H1 (cell line): ENCODE measurements at regions not wholly inside any gene's neighbourhood (a gene's known extent, or its start where the extent isn't known, plus 50 kb on each side); places are given as distances from the start of the nearest gene placed in this dataset.

Experiments
- CTCF ChIA-PET: fragments of 300-600 bp; sonication (Branson Sonifier 250); formaldehyde crosslinking; loops from one replicate; lab custom pipeline; 2021; ENCODE audit not compliant: partially characterized antibody; lab: Charles Lee
- POLR2A ChIA-PET: fragments of 300-600 bp; sonication (Branson Sonifier 250); formaldehyde crosslinking; loops from one replicate; lab custom pipeline; 2021; ENCODE audit warnings: inconsistent platforms; ENCODE audit not compliant: partially characterized antibody; lab: Charles Lee
- DNase-seq, 2 experiments: peaks; one replicate each; pipeline versions ENCODE4 v3.0.0 to v3.0.0-alpha.2; 2010 to 2022; ENCODE audit warnings: low spot score in 2 of 2, low read depth in 1 of 2, mixed read lengths in 1 of 2
- FAIRE-seq: peaks from 2 replicates; lab custom pipeline; 2011; peaks lifted over from hg19 to GRCh38; lab: Jason Lieb, UNC
- H2AFZ ChIP-seq: 2 replicates; pipeline ENCODE4 v1.8.1; 2012; ENCODE audit warnings: low read length, inconsistent platforms
- H2AK5ac ChIP-seq: 2 replicates; pipeline ENCODE4 v1.6.1; 2013; ENCODE audit warnings: low read depth, low read length
- H2BK120ac ChIP-seq: replicated peaks from 2 replicates; pipeline ENCODE3; 2013; ENCODE audit warnings: low read depth, low read length, inconsistent platforms
- H2BK12ac ChIP-seq: 2 replicates; pipeline ENCODE4 v1.6.1; 2013; ENCODE audit warnings: low read depth, low read length
- H2BK15ac ChIP-seq: 2 replicates; pipeline ENCODE4 v1.6.1; 2013; ENCODE audit warnings: low read length
- H2BK20ac ChIP-seq: 2 replicates; pipeline ENCODE4 v1.6.1; 2013; ENCODE audit warnings: low read length
- H2BK5ac ChIP-seq: 2 replicates; pipeline ENCODE4 v1.6.1; 2013; ENCODE audit warnings: low read depth, low read length
- H3K14ac ChIP-seq: 2 replicates; pipeline ENCODE4 v1.6.1; 2013; ENCODE audit warnings: inconsistent platforms; ENCODE audit not compliant: insufficient read length
- H3K18ac ChIP-seq: 2 replicates; pipeline ENCODE4 v1.6.1; 2013; ENCODE audit warnings: low read length; ENCODE audit errors: extremely low read depth
- H3K23ac ChIP-seq: 2 replicates; pipeline ENCODE4 v1.6.1; 2013; ENCODE audit warnings: inconsistent platforms; ENCODE audit not compliant: insufficient read length
- H3K23me2 ChIP-seq: 2 replicates; pipeline ENCODE4 v1.6.1; 2013; ENCODE audit warnings: low read depth, low read length
- H3K27ac ChIP-seq: 2 replicates; pipeline ENCODE4 v1.6.1; 2011; ENCODE audit warnings: low read depth, low read length, inconsistent platforms
- H3K27me3 ChIP-seq, 4 experiments: replicated peaks in 1 of 4; 1 replicate in 1 of 4; 2 replicates in 3 of 4; pipeline versions ENCODE4 v1.6.1 to v1.8.1; 2011 to 2013; ENCODE audit warnings: low read length in 3 of 4, mild to moderate bottlenecking in 3 of 4, inconsistent platforms in 2 of 4, mixed read lengths in 2 of 4, moderate library complexity in 1 of 4; ENCODE audit not compliant: control insufficient read depth in 3 of 4, insufficient read depth in 3 of 4; ENCODE audit errors: extremely low read depth in 1 of 4
- H3K36me3 ChIP-seq, 4 experiments: 2 replicates each; pipeline versions ENCODE4 v1.6.1 to v1.8.1; 2011 to 2013; ENCODE audit warnings: mild to moderate bottlenecking in 4 of 4, low read length in 3 of 4, moderate library complexity in 2 of 4, control low read depth in 1 of 4, inconsistent platforms in 1 of 4; ENCODE audit not compliant: insufficient read depth in 4 of 4, control insufficient read depth in 2 of 4
- H3K4ac ChIP-seq: replicated peaks from 2 replicates; pipeline ENCODE3; 2013; ENCODE audit warnings: low read length, low read depth, mixed read lengths, inconsistent platforms; ENCODE audit not compliant: insufficient read length
- H3K4me1 ChIP-seq, 4 experiments: replicated peaks in 1 of 4; 1 replicate in 1 of 4; 2 replicates in 3 of 4; pipeline versions ENCODE4 v1.6.1 to v1.8.1; 2011 to 2013; ENCODE audit warnings: low read length in 3 of 4, inconsistent platforms in 2 of 4, mixed read lengths in 1 of 4; ENCODE audit not compliant: insufficient read depth in 4 of 4, control insufficient read depth in 3 of 4
- H3K4me2 ChIP-seq, 2 experiments: 2 replicates each; pipeline versions ENCODE4 v1.6.1 to v1.8.1; 2011 to 2013; ENCODE audit warnings: low read depth in 2 of 2, low read length in 2 of 2, control low read depth in 1 of 2, inconsistent platforms in 1 of 2, mild to moderate bottlenecking in 1 of 2; ENCODE audit not compliant: insufficient read depth in 1 of 2
- H3K4me3 ChIP-seq, 4 experiments: fragments of 200-600, 300-600 bp in 1 of 4; sonication (generic), shearing (Covaris generic), sonication (Bioruptor Twin) in 1 of 4; 2 replicates each; pipeline versions ENCODE4 v1.5.1 to v1.8.1; 2011 to 2016; ENCODE audit warnings: low read length in 4 of 4, low read depth in 3 of 4, control low read depth in 2 of 4, inconsistent platforms in 2 of 4, mild to moderate bottlenecking in 2 of 4, mixed read lengths in 1 of 4, moderate library complexity in 1 of 4; ENCODE audit not compliant: insufficient read depth in 2 of 4; ENCODE audit errors: extremely low read depth in 1 of 4
- H3K56ac ChIP-seq: replicated peaks from 2 replicates; pipeline ENCODE3; 2013; ENCODE audit warnings: low read depth, mild to moderate bottlenecking, mixed read lengths, low read length, inconsistent platforms; ENCODE audit not compliant: insufficient read length
- H3K79me1 ChIP-seq: 2 replicates; pipeline ENCODE4 v1.6.1; 2013; ENCODE audit warnings: low read depth, low read length, control low read depth
- H3K79me2 ChIP-seq, 2 experiments: 2 replicates each; pipeline versions ENCODE4 v1.6.1 to v1.8.1; 2012 to 2013; ENCODE audit warnings: low read length in 2 of 2, mild to moderate bottlenecking in 2 of 2, inconsistent platforms in 1 of 2; ENCODE audit not compliant: insufficient read depth in 2 of 2, control insufficient read depth in 1 of 2
- H3K9ac ChIP-seq, 4 experiments: replicated peaks in 1 of 4; 1 replicate in 1 of 4; 2 replicates in 3 of 4; pipeline versions ENCODE4 v1.6.1 to v1.8.1; 2011 to 2013; ENCODE audit warnings: low read depth in 3 of 4, low read length in 3 of 4, control low read depth in 2 of 4, mild to moderate bottlenecking in 2 of 4, moderate library complexity in 2 of 4, inconsistent platforms in 1 of 4; ENCODE audit errors: extremely low read depth in 1 of 4
- H3K9me3 ChIP-seq, 2 experiments: 2 replicates each; pipeline versions ENCODE4 v1.6.1 to v1.8.1; 2012 to 2013; ENCODE audit warnings: mild to moderate bottlenecking in 2 of 2, moderate library complexity in 2 of 2, control low read depth in 1 of 2, inconsistent platforms in 1 of 2, low read depth in 1 of 2, low read length in 1 of 2, mixed read lengths in 1 of 2; ENCODE audit not compliant: insufficient read depth in 2 of 2
- H4K20me1 ChIP-seq, 2 experiments: replicated peaks in 1 of 2; 2 replicates each; pipeline versions ENCODE3 to v1.8.1; 2011 to 2013; ENCODE audit warnings: inconsistent platforms in 2 of 2, low read length in 2 of 2, mild to moderate bottlenecking in 1 of 2; ENCODE audit not compliant: insufficient read depth in 2 of 2, control insufficient read depth in 1 of 2
- H4K5ac ChIP-seq: 2 replicates; pipeline ENCODE4 v1.6.1; 2013; ENCODE audit warnings: low read length, low read depth, mixed read lengths, inconsistent platforms; ENCODE audit not compliant: insufficient read length
- H4K8ac ChIP-seq: 2 replicates; pipeline ENCODE4 v1.8.0; 2013; ENCODE audit warnings: mild to moderate bottlenecking, moderate library complexity, low read length, inconsistent platforms; ENCODE audit not compliant: insufficient read depth; ENCODE audit errors: extremely low read depth
- H4K91ac ChIP-seq: replicated peaks from 2 replicates; pipeline ENCODE3; 2013; ENCODE audit warnings: low read length, mixed read lengths, inconsistent platforms; ENCODE audit not compliant: insufficient read length
- RFX5 ChIP-seq: IDR thresholded peaks from 2 replicates; pipeline ENCODE4 v1.6.1; 2011; ENCODE audit warnings: low read depth, low read length, improper control_type of control experiment, borderline replicate concordance
- TEAD4 ChIP-seq: IDR thresholded peaks from 2 replicates; pipeline ENCODE4 v1.6.1; 2012; ENCODE audit warnings: low read depth, low read length, inconsistent platforms, mixed read lengths
- WGBS, 2 experiments: shearing (Covaris generic) in 1 of 2; methylation state at CpG; one replicate each; pipeline versions ENCODE4 v1.1.6 to v1.1.7; 2013 to 2015; ENCODE audit warnings: low lambda C conversion rate in 2 of 2, mixed read lengths in 2 of 2, inconsistent platforms in 1 of 2, low coverage in 1 of 2, missing lambda C conversion rate in 1 of 2; ENCODE audit not compliant: insufficient replicate concordance in 2 of 2, insufficient coverage in 1 of 2, insufficient read length in 1 of 2; ENCODE audit errors: extremely low coverage in 1 of 2, missing lambda C conversion rate in 1 of 2; 5-methylcytosine and 5-hydroxymethylcytosine counted together

- DNase-seq = no peak
- H3K4me1 ChIP-seq = peaks cover 0 to 4% (median 0%) of the 10 kb centered on the region in 4 experiments; a peak in 2 of 7 replicates
- H2AFZ ChIP-seq = no peak overlapping the region
- H4K5ac ChIP-seq = no peak overlapping the region
- peaks cover 0 to 2% of the 10 kb centered on the region in 2 experiments for H4K20me1 ChIP-seq
- CTCF ChIA-PET = interaction anchor here (0.7 to 2.4 kb wide), 7 partner anchors 9 to 90 kb away, joined by 3 to 11 read pairs (median 4); no protein-coding TSS in a partner anchor
- H3K4me3 ChIP-seq = no peak overlapping the region
- H2BK20ac ChIP-seq = no peak overlapping the region
- H3K4ac ChIP-seq = no peak overlapping the region
- no peaks in the 10 kb centered on the region for H3K27me3 ChIP-seq
- 85% methylated on average over 1 of the region's 1 CpG; no CpG with 5 or more reads in 1 of the 2 experiments for WGBS, 2 experiments
- H3K18ac ChIP-seq = no peak overlapping the region
- FAIRE-seq = no peak
- H3K9ac ChIP-seq = no peak overlapping the region
- POLR2A ChIA-PET = interaction anchor here (0.6 to 1.1 kb wide), 2 partner anchors 9 to 950 kb away, joined by 3 read pairs; no protein-coding TSS in a partner anchor
- H2BK120ac ChIP-seq = no peak overlapping the region
- no peak overlapping the region for H3K14ac ChIP-seq
- H4K8ac ChIP-seq = no peak overlapping the region
- TF ChIP-seq TEAD4 (peak; percentile 64; the same call in 1 of the 2 replicates), RFX5 (no peak)
- TF ChIP-seq, all 59 proteins: peak for 1
- Histone ChIP-seq H3K79me1 (no peaks in the 10 kb centered on the region; the same call in 1 of the 2 replicates), H2BK15ac (no peak overlapping the region), H3K79me2 (no peaks in the 10 kb centered on the region), H3K23ac (no peak overlapping the region), H3K4me2 (no peak overlapping the region), H3K56ac (no peak overlapping the region), H2AK5ac (no peak overlapping the region), H3K23me2 (no peaks in the 10 kb centered on the region), H3K27ac (no peak overlapping the region), H2BK12ac (no peak overlapping the region), H4K91ac (no peak overlapping the region), H3K9me3 (no peaks in the 10 kb centered on the region), H3K36me3 (no peaks in the 10 kb centered on the region), H2BK5ac (no peak overlapping the region)
These were observed 104.3 kb downstream of the RPL27A start for GRCh38 chr11:8786933-8787332.
